Neural cell (in vitro differentiated cells): ENCODE measurements at regions not wholly inside any gene's neighbourhood (a gene's known extent, or its start where the extent isn't known, plus 50 kb on each side); places are given as distances from the start of the nearest gene placed in this dataset.

Source experiments
- H2AFZ ChIP-seq: fragments of 200-600, 300-800 bp; sonication (generic), shearing (Covaris generic); 2 replicates; pipeline ENCODE4 v1.6.0; 2014; ENCODE audit warnings: low read depth, mild to moderate bottlenecking, antibody characterized with exemption, low read length, moderate library complexity
- H3F3A ChIP-seq: fragments of 200-600 bp; shearing (Covaris generic); 2 replicates; pipeline ENCODE4 v1.6.1; 2016; ENCODE audit warnings: mild to moderate bottlenecking, moderate library complexity, mixed read lengths, antibody characterized with exemption, low read length; ENCODE audit not compliant: insufficient read depth, poor library complexity, severe bottlenecking
- H3K27ac ChIP-seq: fragments of 200-600, 300-800 bp; sonication (generic), shearing (Covaris generic); 2 replicates; pipeline ENCODE4 v1.5.1; 2014; ENCODE audit warnings: mild to moderate bottlenecking, low read length, moderate library complexity
- H3K27me3 ChIP-seq: fragments of 300-800, 200-600 bp; sonication (generic), shearing (Covaris generic); 2 replicates; pipeline ENCODE4 v1.6.0; 2014; ENCODE audit warnings: mild to moderate bottlenecking, low read depth, low read length, moderate library complexity; ENCODE audit not compliant: insufficient read depth
- H3K36me3 ChIP-seq: fragments of 300-800, 200-600 bp; sonication (generic), shearing (Covaris generic); 2 replicates; pipeline ENCODE4 v1.5.1; 2014; ENCODE audit warnings: mild to moderate bottlenecking, antibody characterized with exemption, low read length, moderate library complexity; ENCODE audit not compliant: insufficient read depth
- H3K4me2 ChIP-seq: fragments of 300-800, 200-600 bp; sonication (generic), shearing (Covaris generic); 2 replicates; pipeline ENCODE4 v1.6.0; 2014; ENCODE audit warnings: mild to moderate bottlenecking, low read length
- H3K4me3 ChIP-seq: fragments of 300-800, 200-600 bp; sonication (generic), shearing (Covaris generic); 2 replicates; pipeline ENCODE4 v1.5.1; 2014; ENCODE audit warnings: mild to moderate bottlenecking, low read length, moderate library complexity
- H3K79me2 ChIP-seq: fragments of 200-600 bp; shearing (Covaris generic); replicated peaks from 2 replicates; pipeline ENCODE4 v1.6.0; 2014; ENCODE audit warnings: mild to moderate bottlenecking, low read length, moderate library complexity; ENCODE audit not compliant: insufficient read depth
- H3K9ac ChIP-seq: fragments of 300-800, 200-600 bp; sonication (generic), shearing (Covaris generic); 2 replicates; pipeline ENCODE4 v1.6.1; 2016; ENCODE audit warnings: mild to moderate bottlenecking, low read length, mixed read lengths
- H3K9me2 ChIP-seq: fragments of 200-600 bp; shearing (Covaris generic); 2 replicates; pipeline ENCODE4 v1.6.1; 2016; ENCODE audit warnings: mild to moderate bottlenecking, low read length, mixed read lengths; ENCODE audit not compliant: insufficient read depth
- H3K9me3 ChIP-seq: fragments of 200-600, 300-800 bp; sonication (generic), shearing (Covaris generic); 2 replicates; pipeline ENCODE4 v1.6.1; 2016; ENCODE audit warnings: mild to moderate bottlenecking, mixed run types, low read length, moderate library complexity, mixed read lengths
- H4K20me1 ChIP-seq: fragments of 200-600 bp; shearing (Covaris generic); 2 replicates; pipeline ENCODE4 v1.6.1; 2016; ENCODE audit warnings: mild to moderate bottlenecking, mixed run types; ENCODE audit not compliant: insufficient read depth
- EP300 ChIP-seq: fragments of 450-650 bp; conservative IDR thresholded peaks from 2 replicates; pipeline ENCODE4 v1.6.1; 2014; ENCODE audit warnings: antibody characterized with exemption, mild to moderate bottlenecking, moderate library complexity; ENCODE audit not compliant: poor library complexity, severe bottlenecking
- EZH2 ChIP-seq: fragments of 200-600, 300-800 bp; shearing (Covaris generic), sonication (generic); IDR thresholded peaks from 2 replicates; pipeline ENCODE4 v1.6.1; 2014; ENCODE audit warnings: antibody characterized with exemption, low read length, borderline replicate concordance, mild to moderate bottlenecking; ENCODE audit not compliant: insufficient read depth, poor library complexity, severe bottlenecking
- MXI1 ChIP-seq: fragments of 450-650 bp; conservative IDR thresholded peaks from 2 replicates; pipeline ENCODE4 v1.6.1; 2014; ENCODE audit warnings: antibody characterized with exemption, mild to moderate bottlenecking; ENCODE audit not compliant: poor library complexity, severe bottlenecking
- RAD21 ChIP-seq: fragments of 450-650 bp; conservative IDR thresholded peaks from 2 replicates; pipeline ENCODE4 v1.6.1; 2014; ENCODE audit warnings: antibody characterized with exemption, mild to moderate bottlenecking, moderate library complexity
- SMC3 ChIP-seq: fragments of 450-650 bp; conservative IDR thresholded peaks from 2 replicates; pipeline ENCODE4 v1.6.1; 2014; ENCODE audit warnings: antibody characterized with exemption, mild to moderate bottlenecking, moderate library complexity; ENCODE audit not compliant: poor library complexity
- TF ChIP-seq, protein P1 (sequence below): IDR thresholded peaks from 2 replicates; pipeline ENCODE4 v1.6.1; 2012; ENCODE audit warnings: borderline replicate concordance
- TF ChIP-seq, protein P2 (sequence below): fragments of 450-650 bp; IDR thresholded peaks from 2 replicates; pipeline ENCODE4 v1.5.1; 2014; ENCODE audit warnings: antibody characterized with exemption, mild to moderate bottlenecking, moderate library complexity; ENCODE audit not compliant: poor library complexity, severe bottlenecking

DNA sequence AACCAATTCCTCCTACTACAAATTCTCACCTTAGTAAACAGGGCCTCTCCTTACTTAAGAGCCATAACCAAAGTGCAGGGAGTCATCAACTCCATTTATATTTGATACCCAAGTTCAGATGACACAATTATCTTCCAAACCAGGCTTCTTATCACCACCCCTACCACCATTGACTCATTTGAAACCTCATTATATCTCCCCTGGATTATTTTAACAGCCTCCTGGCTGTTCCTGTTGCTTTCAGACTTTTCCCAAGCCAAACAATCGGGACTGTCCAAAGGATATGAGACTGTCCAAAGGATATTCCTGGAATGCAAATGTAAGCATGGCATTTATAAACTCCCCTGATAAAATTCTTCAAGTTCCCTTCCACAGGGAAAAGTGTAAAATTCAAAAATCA lies 394.3 kb downstream of the MAFB start:
- Histone ChIP-seq H3K9me3 (no peaks in the 10 kb centered on the region), H3K27ac (no peak overlapping the region), H3K4me2 (no peak overlapping the region), H3K27me3 (no peaks in the 10 kb centered on the region), H3K36me3 (no peaks in the 10 kb centered on the region), H4K20me1 (no peaks in the 10 kb centered on the region), H3K79me2 (no peaks in the 10 kb centered on the region), H3F3A (no peaks in the 10 kb centered on the region), H3K4me3 (no peak overlapping the region), H3K9me2 (no peaks in the 10 kb centered on the region), H2AFZ (no peak overlapping the region), H3K9ac (no peak overlapping the region)
- TF ChIP-seq, protein P1, sequence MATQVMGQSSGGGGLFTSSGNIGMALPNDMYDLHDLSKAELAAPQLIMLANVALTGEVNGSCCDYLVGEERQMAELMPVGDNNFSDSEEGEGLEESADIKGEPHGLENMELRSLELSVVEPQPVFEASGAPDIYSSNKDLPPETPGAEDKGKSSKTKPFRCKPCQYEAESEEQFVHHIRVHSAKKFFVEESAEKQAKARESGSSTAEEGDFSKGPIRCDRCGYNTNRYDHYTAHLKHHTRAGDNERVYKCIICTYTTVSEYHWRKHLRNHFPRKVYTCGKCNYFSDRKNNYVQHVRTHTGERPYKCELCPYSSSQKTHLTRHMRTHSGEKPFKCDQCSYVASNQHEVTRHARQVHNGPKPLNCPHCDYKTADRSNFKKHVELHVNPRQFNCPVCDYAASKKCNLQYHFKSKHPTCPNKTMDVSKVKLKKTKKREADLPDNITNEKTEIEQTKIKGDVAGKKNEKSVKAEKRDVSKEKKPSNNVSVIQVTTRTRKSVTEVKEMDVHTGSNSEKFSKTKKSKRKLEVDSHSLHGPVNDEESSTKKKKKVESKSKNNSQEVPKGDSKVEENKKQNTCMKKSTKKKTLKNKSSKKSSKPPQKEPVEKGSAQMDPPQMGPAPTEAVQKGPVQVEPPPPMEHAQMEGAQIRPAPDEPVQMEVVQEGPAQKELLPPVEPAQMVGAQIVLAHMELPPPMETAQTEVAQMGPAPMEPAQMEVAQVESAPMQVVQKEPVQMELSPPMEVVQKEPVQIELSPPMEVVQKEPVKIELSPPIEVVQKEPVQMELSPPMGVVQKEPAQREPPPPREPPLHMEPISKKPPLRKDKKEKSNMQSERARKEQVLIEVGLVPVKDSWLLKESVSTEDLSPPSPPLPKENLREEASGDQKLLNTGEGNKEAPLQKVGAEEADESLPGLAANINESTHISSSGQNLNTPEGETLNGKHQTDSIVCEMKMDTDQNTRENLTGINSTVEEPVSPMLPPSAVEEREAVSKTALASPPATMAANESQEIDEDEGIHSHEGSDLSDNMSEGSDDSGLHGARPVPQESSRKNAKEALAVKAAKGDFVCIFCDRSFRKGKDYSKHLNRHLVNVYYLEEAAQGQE, result no peak
- no peak for TF ChIP-seq MXI1

DNA sequence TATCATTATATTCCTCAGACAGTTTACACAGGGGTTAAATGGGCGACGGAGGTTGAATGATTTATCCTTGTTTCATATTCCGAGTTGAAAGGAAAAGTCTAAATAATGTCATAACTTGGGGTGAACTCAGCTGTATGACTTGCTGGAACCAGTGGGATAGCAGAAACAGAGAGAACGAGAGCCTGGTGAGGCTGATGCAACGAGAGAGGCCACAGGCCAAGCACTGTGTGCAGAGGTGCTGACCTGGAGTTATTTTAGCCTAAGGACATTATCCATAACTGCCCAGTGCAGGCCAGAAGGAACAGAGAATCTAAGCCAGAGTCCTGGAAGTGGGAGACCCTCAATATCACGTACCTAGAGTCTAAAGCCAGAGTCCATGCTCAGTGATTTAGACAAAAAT lies 394.9 kb downstream of the MAFB start:
- Histone ChIP-seq H3K27me3 (no peaks in the 10 kb centered on the region), H3K27ac (no peak overlapping the region), H3K79me2 (no peaks in the 10 kb centered on the region), H3K9me2 (no peaks in the 10 kb centered on the region), H3F3A (no peaks in the 10 kb centered on the region), H2AFZ (no peak overlapping the region), H3K9me3 (no peaks in the 10 kb centered on the region), H3K4me2 (no peak overlapping the region), H3K4me3 (no peak overlapping the region), H3K9ac (no peak overlapping the region), H3K36me3 (no peaks in the 10 kb centered on the region), H4K20me1 (no peaks in the 10 kb centered on the region)
- no peak for TF ChIP-seq SMC3
- TF ChIP-seq EZH2, result no peak
- TF ChIP-seq EP300, result no peak
- TF ChIP-seq, protein P2, sequence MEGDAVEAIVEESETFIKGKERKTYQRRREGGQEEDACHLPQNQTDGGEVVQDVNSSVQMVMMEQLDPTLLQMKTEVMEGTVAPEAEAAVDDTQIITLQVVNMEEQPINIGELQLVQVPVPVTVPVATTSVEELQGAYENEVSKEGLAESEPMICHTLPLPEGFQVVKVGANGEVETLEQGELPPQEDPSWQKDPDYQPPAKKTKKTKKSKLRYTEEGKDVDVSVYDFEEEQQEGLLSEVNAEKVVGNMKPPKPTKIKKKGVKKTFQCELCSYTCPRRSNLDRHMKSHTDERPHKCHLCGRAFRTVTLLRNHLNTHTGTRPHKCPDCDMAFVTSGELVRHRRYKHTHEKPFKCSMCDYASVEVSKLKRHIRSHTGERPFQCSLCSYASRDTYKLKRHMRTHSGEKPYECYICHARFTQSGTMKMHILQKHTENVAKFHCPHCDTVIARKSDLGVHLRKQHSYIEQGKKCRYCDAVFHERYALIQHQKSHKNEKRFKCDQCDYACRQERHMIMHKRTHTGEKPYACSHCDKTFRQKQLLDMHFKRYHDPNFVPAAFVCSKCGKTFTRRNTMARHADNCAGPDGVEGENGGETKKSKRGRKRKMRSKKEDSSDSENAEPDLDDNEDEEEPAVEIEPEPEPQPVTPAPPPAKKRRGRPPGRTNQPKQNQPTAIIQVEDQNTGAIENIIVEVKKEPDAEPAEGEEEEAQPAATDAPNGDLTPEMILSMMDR, result no peak
- TF ChIP-seq RAD21, result no peak
- TF ChIP-seq, protein P1, result no peak
